ENCODE measurements at regions not wholly inside any gene's neighbourhood (a gene's known extent, or its start where the extent isn't known, plus 50 kb on each side); places are given as distances from the start of the nearest gene placed in this dataset.

GRCh38 chr2:78634425-78634824 lies 391.1 kb upstream of the REG3G start:
- H3K27ac ChIP-seq = no peak overlapping the region
- no peak overlapping the region for H3K4me3 ChIP-seq
- in situ Hi-C loops (cut with MboI; ENCODE audit: low pct_ligation_motif_present in 1 of 4, low pct_unique_long_range_greater_than_20kb in 1 of 4, low sequenced_read_pairs in 3 of 4) (no loop called here), intact Hi-C loops (cut with DNase I; ENCODE audit: low total_unique reads) (no loop called here)
- DNase-seq = no peak
- no peak for TF ChIP-seq POLR2AphosphoS5 (IDR thresholded peaks at IDR 0.05)
- no peak for TF ChIP-seq POLR2A (IDR thresholded peaks at IDR 0.05)
- no peak for TF ChIP-seq EP300 (IDR thresholded peaks at IDR 0.05; ENCODE audit: low read depth)
- TF ChIP-seq CTCF (IDR thresholded peaks at IDR 0.05) = no peak
- WGBS, 2 donors (ENCODE audit: low coverage in 1 of 2) = 67 to 73% methylated on average over 2 of the region's 2 CpGs
- no peaks in the 10 kb centered on the region for H3K4me1 ChIP-seq
- H3K27me3 ChIP-seq = no peaks in the 10 kb centered on the region
- no peaks in the 10 kb centered on the region for H3K9me3 ChIP-seq
- no peaks in the 10 kb centered on the region for H3K36me3 ChIP-seq

- H3K4me3 ChIP-seq = no peak overlapping the region
- in situ Hi-C loops (cut with MboI; ENCODE audit: low pct_ligation_motif_present in 1 of 4, low pct_unique_long_range_greater_than_20kb in 1 of 4, low sequenced_read_pairs in 3 of 4) = no loop called here
- H3K4me1 ChIP-seq = no peaks in the 10 kb centered on the region
- H3K36me3 ChIP-seq = no peaks in the 10 kb centered on the region
- H3K27me3 ChIP-seq = no peaks in the 10 kb centered on the region
- H3K9me3 ChIP-seq = no peaks in the 10 kb centered on the region
- TF ChIP-seq EP300 (IDR thresholded peaks at IDR 0.05; ENCODE audit: low read depth) (no peak), POLR2A (IDR thresholded peaks at IDR 0.05) (no peak), CTCF (IDR thresholded peaks at IDR 0.05) (no peak), POLR2AphosphoS5 (IDR thresholded peaks at IDR 0.05) (no peak)
- DNase-seq = no peak
- 50 to 83% methylated on average over 1 of the region's 1 CpG for WGBS, 2 donors (ENCODE audit: low coverage in 1 of 2)
- no peak overlapping the region for H3K27ac ChIP-seq
- intact Hi-C loops (cut with DNase I; ENCODE audit: low total_unique reads) = no loop called here
Measured at GRCh38 chr2:78644854-78645253, 380.6 kb upstream of the REG3G start.

- WGBS, 2 donors (ENCODE audit: low coverage in 1 of 2) = 42 to 44% methylated on average over 5 of the region's 5 CpGs
- H3K4me1 ChIP-seq = no peaks in the 10 kb centered on the region
- TF ChIP-seq POLR2AphosphoS5 (IDR thresholded peaks at IDR 0.05) = no peak
- TF ChIP-seq CTCF (IDR thresholded peaks at IDR 0.05) = no peak
- no peak for TF ChIP-seq EP300 (IDR thresholded peaks at IDR 0.05; ENCODE audit: low read depth)
- TF ChIP-seq POLR2A (IDR thresholded peaks at IDR 0.05) = no peak
- H3K27ac ChIP-seq = no peak overlapping the region
- no peak overlapping the region for H3K4me3 ChIP-seq
- no peaks in the 10 kb centered on the region for H3K9me3 ChIP-seq
- H3K27me3 ChIP-seq = no peaks in the 10 kb centered on the region
- DNase-seq = no peak
- intact Hi-C loops (cut with DNase I; ENCODE audit: low total_unique reads) (no loop called here), in situ Hi-C loops (cut with MboI; ENCODE audit: low pct_ligation_motif_present in 1 of 4, low pct_unique_long_range_greater_than_20kb in 1 of 4, low sequenced_read_pairs in 3 of 4) (no loop called here)
- no peaks in the 10 kb centered on the region for H3K36me3 ChIP-seq
Measured at GRCh38 chr2:78646533-78647364, 378.8 kb upstream of the REG3G start.

- in situ Hi-C loops (cut with MboI; ENCODE audit: low pct_ligation_motif_present in 1 of 4, low pct_unique_long_range_greater_than_20kb in 1 of 4, low sequenced_read_pairs in 3 of 4) = no loop called here
Measured at GRCh38 chr2:78648558-78648957, 376.9 kb upstream of the REG3G start.

More at GRCh38 chr2:78648558-78648957, 376.9 kb upstream of the REG3G start:
- Histone ChIP-seq H3K4me1 (no peaks in the 10 kb centered on the region), H3K27ac (no peak overlapping the region), H3K4me3 (no peak overlapping the region), H3K9me3 (no peaks in the 10 kb centered on the region), H3K36me3 (no peaks in the 10 kb centered on the region), H3K27me3 (no peaks in the 10 kb centered on the region)
- intact Hi-C loops (cut with DNase I; ENCODE audit: low total_unique reads) = no loop called here
- no peak for DNase-seq
- no peak for TF ChIP-seq EP300 (IDR thresholded peaks at IDR 0.05; ENCODE audit: low read depth)
- TF ChIP-seq POLR2AphosphoS5 (IDR thresholded peaks at IDR 0.05) = no peak
- no peak for TF ChIP-seq CTCF (IDR thresholded peaks at IDR 0.05)
- TF ChIP-seq POLR2A (IDR thresholded peaks at IDR 0.05) = no peak
- 55 to 71% methylated on average over 1 of the region's 1 CpG for WGBS, 2 donors (ENCODE audit: low coverage in 1 of 2)

Data from transverse colon (tissue), 4 donors.